ENCODE measurements at regions not wholly inside any gene's neighbourhood (a gene's known extent, or its start where the extent isn't known, plus 50 kb on each side); places are given as distances from the start of the nearest gene placed in this dataset.
A peak's percentile ranks its signal among the peaks of the same experiment; 100 is the strongest.

DNA sequence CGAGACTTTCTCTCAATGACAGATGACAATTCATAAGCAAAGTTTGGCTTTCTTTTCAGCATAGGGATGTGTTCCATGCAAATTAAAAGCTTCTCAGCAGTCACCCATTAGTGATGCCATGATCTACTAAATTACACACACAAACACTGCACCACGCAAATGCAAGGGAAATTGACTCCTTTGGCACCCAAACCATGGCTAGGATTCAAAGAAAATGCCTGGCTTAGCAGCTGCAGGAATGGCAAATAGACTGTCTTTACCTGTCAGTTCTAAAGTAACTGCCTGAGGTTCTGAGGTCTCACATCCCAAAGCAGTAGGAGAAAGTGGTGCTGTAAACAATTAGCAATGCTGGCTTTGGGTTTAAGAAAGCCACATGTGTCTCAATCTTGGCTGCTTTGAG, 108.6 kb upstream of the ATP10B start:
- H3K4me1 ChIP-seq (replicated peaks in 1 of 2): no peaks in the 10 kb centered on the region
- in situ Hi-C loops (cut with MboI; ENCODE audit: low pct_unique_long_range_greater_than_20kb in 2 of 9, low sequenced_read_pairs in 9 of 9, unreplicated experiment in 9 of 9): no loop called here
- WGBS, 10 experiments: 0 to 100% (median 88%) methylated on average over 1 to 2 of the region's 2 CpGs; no CpG with 5 or more reads in 4 of the 10 experiments
- H3K4me3 ChIP-seq: no peak overlapping the region
- no peak for ATAC-seq (replicated peaks in 6 of 8)
- no peak overlapping the region for H3K27ac ChIP-seq

DNA sequence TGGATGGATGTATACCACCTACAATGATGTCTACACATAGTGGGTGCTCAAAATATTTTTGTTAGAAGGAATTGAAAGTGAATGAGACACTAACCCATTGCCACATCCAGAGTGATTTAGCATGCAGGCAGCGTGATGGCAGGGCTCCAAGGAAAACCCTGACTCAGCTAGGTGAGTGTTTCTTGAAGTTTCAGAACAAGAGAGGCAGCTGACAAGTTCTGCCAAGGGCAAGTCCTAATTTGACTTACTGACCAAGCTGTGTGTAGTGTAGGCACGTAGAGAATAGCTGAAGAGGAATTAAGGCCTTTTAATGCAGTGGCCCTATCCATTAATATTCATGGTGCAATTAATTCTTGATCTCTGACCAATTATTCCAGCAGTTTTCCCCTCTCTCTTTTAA, 107.8 kb upstream of the ATP10B start:
- in situ Hi-C loops (cut with MboI; ENCODE audit: low pct_unique_long_range_greater_than_20kb in 2 of 9, low sequenced_read_pairs in 9 of 9, unreplicated experiment in 9 of 9): no loop called here
- Histone ChIP-seq H3K27ac (no peak overlapping the region), H3K4me1 (replicated peaks in 1 of 2) (no peaks in the 10 kb centered on the region), H3K4me3 (no peak overlapping the region)
- no peak for ATAC-seq (replicated peaks in 6 of 8)
- WGBS, 10 experiments: 0 to 64% (median 52%) methylated on average over 1 to 2 of the region's 2 CpGs; no CpG with 5 or more reads in 4 of the 10 experiments

GRCh38 chr5:160957312-160957861, 105.4 kb upstream of the ATP10B start:
- in situ Hi-C loops (cut with MboI; ENCODE audit: low pct_unique_long_range_greater_than_20kb in 2 of 9, low sequenced_read_pairs in 9 of 9, unreplicated experiment in 9 of 9): no loop called here

DNA sequence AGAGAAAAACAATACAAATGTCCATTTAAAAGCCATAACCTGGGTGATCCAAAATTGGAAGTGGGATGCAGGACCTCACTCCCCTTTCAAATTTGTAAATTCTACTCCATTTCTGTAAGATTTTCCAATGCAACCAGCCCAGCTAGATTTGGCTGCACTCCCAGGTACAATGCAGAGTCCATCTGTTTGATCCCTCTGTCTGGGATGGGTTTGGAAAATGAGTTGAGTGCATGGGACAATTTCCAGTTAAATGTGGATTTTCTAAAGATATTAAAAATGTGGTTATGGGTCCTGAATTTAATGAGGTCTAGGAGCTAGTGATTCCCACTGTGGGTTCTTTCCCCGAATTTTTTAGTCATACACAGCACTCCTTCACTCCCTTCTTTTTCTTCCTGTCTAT, 104.0 kb upstream of the ATP10B start:
- WGBS, 10 experiments: 0 to 82% (median 50%) methylated on average over 1 of the region's 1 CpG; no CpG with 5 or more reads in 1 of the 10 experiments
- Histone ChIP-seq H3K27ac (no peak overlapping the region), H3K4me1 (replicated peaks in 1 of 2) (no peaks in the 10 kb centered on the region), H3K4me3 (no peak overlapping the region)
- ATAC-seq (replicated peaks in 6 of 8): no peak
- in situ Hi-C loops (cut with MboI; ENCODE audit: low pct_unique_long_range_greater_than_20kb in 2 of 9, low sequenced_read_pairs in 9 of 9, unreplicated experiment in 9 of 9): no loop called here

More at GRCh38 chr5:160957312-160957861, 105.4 kb upstream of the ATP10B start:
- WGBS, 10 experiments: 0 to 85% (median 30%) methylated on average over 1 of the region's 1 CpG; no CpG with 5 or more reads in 4 of the 10 experiments
- no peaks in the 10 kb centered on the region for H3K4me1 ChIP-seq (replicated peaks in 1 of 2)
- no peak overlapping the region for H3K27ac ChIP-seq
- no peak for ATAC-seq (replicated peaks in 6 of 8)
- no peak overlapping the region for H3K4me3 ChIP-seq

GRCh38 chr5:160950311-160950710, 98.3 kb upstream of the ATP10B start:
- in situ Hi-C loops (cut with MboI; ENCODE audit: low pct_unique_long_range_greater_than_20kb in 2 of 9, low sequenced_read_pairs in 9 of 9, unreplicated experiment in 9 of 9): no loop called here
- WGBS, 10 experiments: 14 to 88% (median 67%) methylated on average over 1 to 2 of the region's 2 CpGs; no CpG with 5 or more reads in 1 of the 10 experiments
- ATAC-seq (replicated peaks in 6 of 8): no peak
- Histone ChIP-seq H3K4me1 (replicated peaks in 1 of 2) (no peaks in the 10 kb centered on the region), H3K27ac (no peak overlapping the region), H3K4me3 (no peak overlapping the region)

- WGBS, 10 experiments: 0 to 100% (median 60%) methylated on average over 1 to 4 of the region's 5 CpGs; no CpG with 5 or more reads in 4 of the 10 experiments
- in situ Hi-C loops (cut with MboI; ENCODE audit: low pct_unique_long_range_greater_than_20kb in 2 of 9, low sequenced_read_pairs in 9 of 9, unreplicated experiment in 9 of 9): no loop called here
- no peak for ATAC-seq (replicated peaks in 6 of 8)
Observed at GRCh38 chr5:160940725-160941124, 88.7 kb upstream of the ATP10B start.

GRCh38 chr5:160938532-160938931, 86.5 kb upstream of the ATP10B start:
- in situ Hi-C loops (cut with MboI; ENCODE audit: low pct_unique_long_range_greater_than_20kb in 2 of 9, low sequenced_read_pairs in 9 of 9, unreplicated experiment in 9 of 9): no loop called here
- ATAC-seq (replicated peaks in 6 of 8): peak in 4 of 8 experiments; percentile 21 to 33 (median 26)
- H3K4me1 ChIP-seq (replicated peaks in 1 of 2): no peaks in the 10 kb centered on the region
- no peak overlapping the region for H3K27ac ChIP-seq
- 25 to 100% (median 89%) methylated on average over 1 to 4 of the region's 4 CpGs; no CpG with 5 or more reads in 2 of the 10 experiments for WGBS, 10 experiments
- H3K4me3 ChIP-seq: no peak overlapping the region

More at GRCh38 chr5:160940725-160941124, 88.7 kb upstream of the ATP10B start:
- Histone ChIP-seq H3K4me3 (no peak overlapping the region), H3K27ac (no peak overlapping the region), H3K4me1 (replicated peaks in 1 of 2) (no peaks in the 10 kb centered on the region)

GRCh38 chr5:160937570-160937969, 85.6 kb upstream of the ATP10B start:
- Histone ChIP-seq H3K27ac (no peak overlapping the region), H3K4me3 (no peak overlapping the region), H3K4me1 (replicated peaks in 1 of 2) (no peaks in the 10 kb centered on the region)
- 0 to 93% (median 40%) methylated on average over 1 to 3 of the region's 6 CpGs; no CpG with 5 or more reads in 6 of the 10 experiments for WGBS, 10 experiments
- no peak for ATAC-seq (replicated peaks in 6 of 8)
- in situ Hi-C loops (cut with MboI; ENCODE audit: low pct_unique_long_range_greater_than_20kb in 2 of 9, low sequenced_read_pairs in 9 of 9, unreplicated experiment in 9 of 9): no loop called here

- H3K4me1 ChIP-seq (replicated peaks in 1 of 2): peaks cover 0 to under 1% of the 10 kb centered on the region in 2 donors
- in situ Hi-C loops (cut with MboI; ENCODE audit: low pct_unique_long_range_greater_than_20kb in 2 of 9, low sequenced_read_pairs in 9 of 9, unreplicated experiment in 9 of 9): no loop called here
- no peak overlapping the region for H3K4me3 ChIP-seq
- H3K27ac ChIP-seq: no peak overlapping the region
- 4 to 89% (median 68%) methylated on average over 1 to 5 of the region's 5 CpGs; no CpG with 5 or more reads in 2 of the 10 experiments for WGBS, 10 experiments
- no peak for ATAC-seq (replicated peaks in 6 of 8)
Observed at GRCh38 chr5:160935776-160936175, 83.8 kb upstream of the ATP10B start.

- in situ Hi-C loops (cut with MboI; ENCODE audit: low pct_unique_long_range_greater_than_20kb in 2 of 9, low sequenced_read_pairs in 9 of 9, unreplicated experiment in 9 of 9): no loop called here
- no peak overlapping the region for H3K4me3 ChIP-seq
- ATAC-seq (replicated peaks in 6 of 8): no peak
- H3K27ac ChIP-seq: no peak overlapping the region
- 0 to 100% (median 92%) methylated on average over 1 of the region's 2 CpGs; no CpG with 5 or more reads in 6 of the 10 experiments for WGBS, 10 experiments
- peaks cover 0 to 14% of the 10 kb centered on the region in 2 donors for H3K4me1 ChIP-seq (replicated peaks in 1 of 2)
Observed at GRCh38 chr5:160931283-160931682, 79.3 kb upstream of the ATP10B start.

DNA sequence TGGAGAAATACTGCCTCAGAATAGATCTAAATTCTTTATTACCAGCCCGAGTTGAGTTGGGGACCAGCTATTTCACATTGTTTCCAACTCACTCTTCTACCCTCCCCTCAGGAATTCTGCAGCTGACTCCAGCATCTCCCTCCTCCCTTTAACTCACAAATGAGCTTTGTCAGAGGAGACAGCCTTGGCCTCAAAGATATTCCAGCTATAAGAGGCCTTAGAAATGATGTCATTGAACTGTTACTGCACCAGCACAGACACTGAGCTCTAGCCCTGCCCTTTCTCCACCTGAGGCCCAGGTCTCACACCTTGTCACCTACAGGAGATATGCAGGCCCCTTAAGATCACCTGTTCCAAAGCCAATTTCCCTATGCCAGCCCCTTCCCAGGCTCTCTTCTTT, 78.4 kb upstream of the ATP10B start:
- H3K27ac ChIP-seq: no peak overlapping the region
- ATAC-seq (replicated peaks in 6 of 8): peak in 6 of 8 experiments; percentile 41 to 83 (median 78)
- no peak overlapping the region for H3K4me3 ChIP-seq
- in situ Hi-C loops (cut with MboI; ENCODE audit: low pct_unique_long_range_greater_than_20kb in 2 of 9, low sequenced_read_pairs in 9 of 9, unreplicated experiment in 9 of 9): no loop called here
- H3K4me1 ChIP-seq (replicated peaks in 1 of 2): peaks cover 0 to 20% of the 10 kb centered on the region in 2 donors
- 0 to 20% (median 0%) methylated on average over 1 of the region's 1 CpG; no CpG with 5 or more reads in 6 of the 10 experiments for WGBS, 10 experiments

GRCh38 chr5:160929906-160930305, 77.9 kb upstream of the ATP10B start:
- Histone ChIP-seq H3K4me3 (no peak overlapping the region), H3K4me1 (replicated peaks in 1 of 2) (peaks cover 0 to 20% of the 10 kb centered on the region in 2 donors), H3K27ac (no peak overlapping the region)
- 55 to 100% (median 89%) methylated on average over 1 to 3 of the region's 3 CpGs; no CpG with 5 or more reads in 2 of the 10 experiments for WGBS, 10 experiments
- in situ Hi-C loops (cut with MboI; ENCODE audit: low pct_unique_long_range_greater_than_20kb in 2 of 9, low sequenced_read_pairs in 9 of 9, unreplicated experiment in 9 of 9): no loop called here
- no peak for ATAC-seq (replicated peaks in 6 of 8)

- WGBS, 10 experiments: 0 to 100% (median 80%) methylated on average over 1 of the region's 2 CpGs; no CpG with 5 or more reads in 7 of the 10 experiments
- peaks cover 0 to 20% of the 10 kb centered on the region in 2 donors for H3K4me1 ChIP-seq (replicated peaks in 1 of 2)
- in situ Hi-C loops (cut with MboI; ENCODE audit: low pct_unique_long_range_greater_than_20kb in 2 of 9, low sequenced_read_pairs in 9 of 9, unreplicated experiment in 9 of 9): no loop called here
- no peak for ATAC-seq (replicated peaks in 6 of 8)
- H3K27ac ChIP-seq: no peak overlapping the region
- no peak overlapping the region for H3K4me3 ChIP-seq
Observed at GRCh38 chr5:160929360-160929759, 77.3 kb upstream of the ATP10B start.

DNA sequence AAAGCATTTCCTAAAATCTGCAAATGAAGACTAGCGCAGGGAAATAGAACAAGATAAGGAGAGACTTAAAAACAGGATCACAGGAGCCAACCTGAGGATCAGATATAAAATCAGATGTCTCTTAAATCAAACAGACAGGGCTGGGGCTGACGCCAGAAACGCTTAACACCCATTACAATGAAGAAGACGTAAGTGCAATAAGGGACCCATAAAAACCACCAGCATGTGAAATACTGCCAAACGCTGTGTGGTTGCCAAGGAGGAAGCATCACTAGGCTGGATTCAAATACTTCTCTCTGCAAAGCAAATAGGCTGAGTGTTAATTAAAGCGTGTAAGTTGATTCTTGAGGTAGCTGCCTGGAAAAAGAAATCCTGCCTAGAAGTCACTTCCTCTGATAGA, 74.4 kb upstream of the ATP10B start:
- WGBS, 10 experiments: 0 to 50% (median 19%) methylated on average over 2 to 6 of the region's 6 CpGs
- peak in 6 of 8 experiments; percentile 30 to 83 (median 72) for ATAC-seq (replicated peaks in 6 of 8)
- peaks cover 0 to 20% of the 10 kb centered on the region in 2 donors for H3K4me1 ChIP-seq (replicated peaks in 1 of 2)
- no peak overlapping the region for H3K4me3 ChIP-seq
- in situ Hi-C loops (cut with MboI; ENCODE audit: low pct_unique_long_range_greater_than_20kb in 2 of 9, low sequenced_read_pairs in 9 of 9, unreplicated experiment in 9 of 9): no loop called here
- no peak overlapping the region for H3K27ac ChIP-seq

All from motor neuron (in vitro differentiated cells).